ENCODE measurements at regions not wholly inside any gene's neighbourhood (a gene's known extent, or its start where the extent isn't known, plus 50 kb on each side); places are given as distances from the start of the nearest gene placed in this dataset.

DNA sequence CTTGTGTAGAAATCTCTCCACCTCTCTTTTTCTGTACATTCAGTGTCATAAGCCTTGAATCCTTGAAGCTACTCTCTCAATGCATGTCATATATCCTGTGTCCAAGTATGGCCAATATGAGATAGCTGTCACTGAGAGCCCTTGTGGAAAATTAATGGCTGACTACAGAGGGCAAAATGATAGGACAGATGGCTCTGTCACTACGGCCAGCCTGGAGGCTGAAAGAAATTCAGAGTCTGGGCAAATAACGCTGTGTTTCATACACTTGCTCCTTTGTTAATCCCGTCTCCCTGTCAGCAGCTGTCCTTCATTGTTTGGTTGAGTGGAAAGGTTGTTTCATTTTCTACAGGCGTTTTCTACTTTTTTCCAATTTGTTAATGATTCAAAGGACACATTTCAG lies 70.4 kb upstream of the VGLL2 start:
- DNase-seq (ENCODE audit: extremely low spot score) = no peak
- ChIA-PET CTCF (no interaction called here), POLR2A (no interaction called here)
- no peak for TF ChIP-seq TARDBP (IDR thresholded peaks at IDR 0.05)

GRCh38 chr6:117195728-117196127 lies 69.6 kb upstream of the VGLL2 start:
- POLR2A ChIA-PET = no interaction called here
- DNase-seq (ENCODE audit: extremely low spot score) = no peak
- TF ChIP-seq L3MBTL2 (conservative IDR thresholded peaks at IDR 0.05) = no peak
- no peak for TF ChIP-seq ARNT (IDR thresholded peaks at IDR 0.05)
- TF ChIP-seq ELF4 (IDR thresholded peaks at IDR 0.05) = no peak
- TF ChIP-seq PKNOX1 (IDR thresholded peaks at IDR 0.05) = no peak
- no peak for TF ChIP-seq CTBP1 (IDR thresholded peaks at IDR 0.05; ENCODE audit: borderline replicate concordance)
- TF ChIP-seq BHLHE40 (IDR thresholded peaks at IDR 0.05; ENCODE audit: borderline replicate concordance) = no peak
- no peak for TF ChIP-seq SP1 (IDR thresholded peaks at IDR 0.05)
- TF ChIP-seq FOXK2 (IDR thresholded peaks at IDR 0.05) = no peak
- TF ChIP-seq FOXA1 (IDR thresholded peaks at IDR 0.05) = no peak
- TF ChIP-seq TARDBP (IDR thresholded peaks at IDR 0.05) = no peak
- no peak for TF ChIP-seq FOXM1 (IDR thresholded peaks at IDR 0.05; ENCODE audit: borderline replicate concordance)
- CTCF ChIA-PET = no interaction called here

DNA sequence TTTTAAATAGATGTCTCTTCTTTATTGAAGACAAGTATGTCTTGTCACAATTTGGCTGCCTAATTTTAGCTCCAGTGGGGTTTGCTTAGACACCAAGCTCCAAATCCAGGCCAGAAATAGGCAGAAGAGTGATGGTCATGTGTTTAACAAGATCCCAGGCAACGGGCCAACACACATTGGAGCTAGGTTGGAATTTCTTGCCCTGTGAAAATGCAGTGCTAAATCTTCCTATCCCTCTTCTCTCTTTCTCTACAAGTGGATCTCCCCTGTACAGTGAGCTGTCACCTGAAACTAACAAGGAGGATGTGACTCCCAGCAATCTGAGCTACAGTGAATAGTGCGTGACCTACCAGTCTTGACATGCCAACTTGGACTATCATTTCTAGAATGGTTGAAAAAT lies 65.3 kb upstream of the VGLL2 start:
- TF ChIP-seq ARNT (IDR thresholded peaks at IDR 0.05) (no peak), SUZ12 (IDR thresholded peaks at IDR 0.05) (no peak), LEF1 (IDR thresholded peaks at IDR 0.05; ENCODE audit: borderline replicate concordance) (no peak), SP1 (IDR thresholded peaks at IDR 0.05) (no peak), FOXK2 (IDR thresholded peaks at IDR 0.05) (no peak), HDGF (IDR thresholded peaks at IDR 0.05; ENCODE audit: borderline replicate concordance) (no peak), FOXM1 (IDR thresholded peaks at IDR 0.05; ENCODE audit: borderline replicate concordance) (no peak), ELF4 (IDR thresholded peaks at IDR 0.05) (no peak), PKNOX1 (IDR thresholded peaks at IDR 0.05) (no peak), NFRKB (IDR thresholded peaks at IDR 0.05) (no peak), CTBP1 (IDR thresholded peaks at IDR 0.05; ENCODE audit: borderline replicate concordance) (no peak), BHLHE40 (IDR thresholded peaks at IDR 0.05; ENCODE audit: borderline replicate concordance) (no peak), ZNF384 (IDR thresholded peaks at IDR 0.05) (no peak), L3MBTL2 (conservative IDR thresholded peaks at IDR 0.05) (no peak)
- POLR2A ChIA-PET = no interaction called here
- CTCF ChIA-PET = no interaction called here
- no peak for DNase-seq (ENCODE audit: extremely low spot score)

DNA sequence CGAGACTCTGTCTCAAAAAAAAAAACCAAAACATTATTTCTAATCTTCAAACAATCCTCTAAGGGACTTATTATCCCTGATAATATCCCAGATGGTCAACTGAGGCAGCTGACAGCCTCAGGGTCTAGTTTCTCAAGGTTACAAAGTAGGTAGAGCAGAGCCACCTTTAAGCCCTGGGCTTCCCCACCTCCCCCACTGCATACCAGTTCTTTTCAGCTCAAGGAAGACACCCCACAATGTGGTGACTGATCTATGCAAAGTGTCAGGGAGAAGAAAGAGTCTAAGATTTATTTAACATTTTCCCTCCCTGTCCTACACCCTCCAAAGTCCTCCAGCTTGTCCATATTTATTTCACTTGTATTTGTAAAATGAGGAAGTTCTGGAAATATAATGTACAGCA lies 60.5 kb upstream of the VGLL2 start:
- no peak for DNase-seq (ENCODE audit: extremely low spot score)
- ChIA-PET POLR2A (no interaction called here), CTCF (no interaction called here)
- no peak for TF ChIP-seq HDGF (IDR thresholded peaks at IDR 0.05; ENCODE audit: borderline replicate concordance)
- no peak for TF ChIP-seq TARDBP (IDR thresholded peaks at IDR 0.05)
- TF ChIP-seq FOXA1 (IDR thresholded peaks at IDR 0.05) = no peak
- no peak for TF ChIP-seq L3MBTL2 (conservative IDR thresholded peaks at IDR 0.05)
- no peak for TF ChIP-seq FOXM1 (IDR thresholded peaks at IDR 0.05; ENCODE audit: borderline replicate concordance)
- TF ChIP-seq BHLHE40 (IDR thresholded peaks at IDR 0.05; ENCODE audit: borderline replicate concordance) = no peak
- no peak for TF ChIP-seq ELF4 (IDR thresholded peaks at IDR 0.05)
- no peak for TF ChIP-seq SP1 (IDR thresholded peaks at IDR 0.05)
- TF ChIP-seq PKNOX1 (IDR thresholded peaks at IDR 0.05) = no peak
- TF ChIP-seq SUZ12 (IDR thresholded peaks at IDR 0.05) = no peak
- no peak for TF ChIP-seq CTBP1 (IDR thresholded peaks at IDR 0.05; ENCODE audit: borderline replicate concordance)
- no peak for TF ChIP-seq ZNF384 (IDR thresholded peaks at IDR 0.05)
- TF ChIP-seq NFRKB (IDR thresholded peaks at IDR 0.05) = no peak
- TF ChIP-seq ARNT (IDR thresholded peaks at IDR 0.05) = no peak
- no peak for TF ChIP-seq LEF1 (IDR thresholded peaks at IDR 0.05; ENCODE audit: borderline replicate concordance)
- TF ChIP-seq FOXK2 (IDR thresholded peaks at IDR 0.05) = no peak

GRCh38 chr6:117205876-117206275 lies 59.5 kb upstream of the VGLL2 start:
- DNase-seq (ENCODE audit: extremely low spot score) = no peak
- POLR2A ChIA-PET = no interaction called here
- TF ChIP-seq ZNF384 (IDR thresholded peaks at IDR 0.05) (no peak), ARNT (IDR thresholded peaks at IDR 0.05) (no peak), TARDBP (IDR thresholded peaks at IDR 0.05) (no peak), NFRKB (IDR thresholded peaks at IDR 0.05) (no peak), FOXK2 (IDR thresholded peaks at IDR 0.05) (no peak), CTBP1 (IDR thresholded peaks at IDR 0.05; ENCODE audit: borderline replicate concordance) (no peak), L3MBTL2 (conservative IDR thresholded peaks at IDR 0.05) (no peak), BHLHE40 (IDR thresholded peaks at IDR 0.05; ENCODE audit: borderline replicate concordance) (no peak), PKNOX1 (IDR thresholded peaks at IDR 0.05) (no peak), FOXM1 (IDR thresholded peaks at IDR 0.05; ENCODE audit: borderline replicate concordance) (no peak), LEF1 (IDR thresholded peaks at IDR 0.05; ENCODE audit: borderline replicate concordance) (no peak), SUZ12 (IDR thresholded peaks at IDR 0.05) (no peak), HDGF (IDR thresholded peaks at IDR 0.05; ENCODE audit: borderline replicate concordance) (no peak), SP1 (IDR thresholded peaks at IDR 0.05) (no peak), FOXA1 (IDR thresholded peaks at IDR 0.05) (no peak), ELF4 (IDR thresholded peaks at IDR 0.05) (no peak)
- CTCF ChIA-PET = no interaction called here

GRCh38 chr6:117206522-117206921 lies 58.8 kb upstream of the VGLL2 start:
- DNase-seq (ENCODE audit: extremely low spot score) = no peak
- ChIA-PET POLR2A (no interaction called here), CTCF (no interaction called here)
- TF ChIP-seq ARNT (IDR thresholded peaks at IDR 0.05) = no peak
- no peak for TF ChIP-seq PKNOX1 (IDR thresholded peaks at IDR 0.05)
- TF ChIP-seq SUZ12 (IDR thresholded peaks at IDR 0.05) = no peak
- no peak for TF ChIP-seq TARDBP (IDR thresholded peaks at IDR 0.05)
- no peak for TF ChIP-seq FOXM1 (IDR thresholded peaks at IDR 0.05; ENCODE audit: borderline replicate concordance)
- TF ChIP-seq SP1 (IDR thresholded peaks at IDR 0.05) = no peak
- no peak for TF ChIP-seq L3MBTL2 (conservative IDR thresholded peaks at IDR 0.05)
- no peak for TF ChIP-seq FOXK2 (IDR thresholded peaks at IDR 0.05)
- TF ChIP-seq NFRKB (IDR thresholded peaks at IDR 0.05) = no peak
- TF ChIP-seq ZNF384 (IDR thresholded peaks at IDR 0.05) = no peak
- no peak for TF ChIP-seq ELF4 (IDR thresholded peaks at IDR 0.05)
- TF ChIP-seq LEF1 (IDR thresholded peaks at IDR 0.05; ENCODE audit: borderline replicate concordance) = no peak
- TF ChIP-seq BHLHE40 (IDR thresholded peaks at IDR 0.05; ENCODE audit: borderline replicate concordance) = no peak

All from HEK293T (cell line).